HFF-Myc (cell line): ENCODE measurements at regions not wholly inside any gene's neighbourhood (a gene's known extent, or its start where the extent isn't known, plus 50 kb on each side); places are given as distances from the start of the nearest gene placed in this dataset.

Source experiments
- DNase-seq: peaks from one replicate; pipeline ENCODE4 v3.0.0-alpha.2; 2011; ENCODE audit warnings: low read depth; ENCODE audit errors: extremely low read depth
- H3K4me3 ChIP-seq: replicated peaks from 2 replicates; pipeline ENCODE4 v1.5.1; 2011; ENCODE audit warnings: low read depth, mild to moderate bottlenecking, control low read depth, low read length
- CTCF ChIP-seq: IDR thresholded peaks from 2 replicates; pipeline ENCODE4 v1.5.1; 2012; ENCODE audit warnings: mild to moderate bottlenecking, low read depth, low read length, control low read depth; ENCODE audit errors: missing control alignments

- DNase-seq: no peak
- no peak overlapping the region for H3K4me3 ChIP-seq
- no peak for TF ChIP-seq CTCF
These were observed 938.7 kb upstream of the PHF14 start for GRCh38 chr7:10034843-10035556.

GRCh38 chr7:10036693-10037092, 937.0 kb upstream of the PHF14 start:
- no peak for TF ChIP-seq CTCF
- DNase-seq: no peak
- H3K4me3 ChIP-seq: no peak overlapping the region

GRCh38 chr7:10038351-10038750, 935.3 kb upstream of the PHF14 start:
- DNase-seq: no peak
- no peak for TF ChIP-seq CTCF
- no peak overlapping the region for H3K4me3 ChIP-seq

GRCh38 chr7:10040674-10041073, 933.0 kb upstream of the PHF14 start:
- TF ChIP-seq CTCF: no peak
- no peak overlapping the region for H3K4me3 ChIP-seq
- DNase-seq: no peak

- no peak for DNase-seq
- TF ChIP-seq CTCF: no peak
- no peak overlapping the region for H3K4me3 ChIP-seq
These were observed 902.8 kb upstream of the PHF14 start for GRCh38 chr7:10070899-10071298.

GRCh38 chr7:10075866-10076265, 897.8 kb upstream of the PHF14 start:
- DNase-seq: no peak
- H3K4me3 ChIP-seq: no peak overlapping the region
- TF ChIP-seq CTCF: no peak
